ENCODE measurements at regions not wholly inside any gene's neighbourhood (a gene's known extent, or its start where the extent isn't known, plus 50 kb on each side); places are given as distances from the start of the nearest gene placed in this dataset.
A peak's percentile ranks its signal among the peaks of the same experiment; 100 is the strongest.

GRCh38 chr2:121128741-121129659 is 156.0 kb downstream of the TFCP2L1 start:
- H3K27ac Mint-ChIP-seq, result peak overlapping the region; percentile 32

GRCh38 chr2:121129692-121130091 is 155.3 kb downstream of the TFCP2L1 start:
- Mint-ChIP-seq H3K9me3 (no peaks in the 10 kb centered on the region), H3K4me3 (no peak overlapping the region), H3K27ac (no peak overlapping the region), H3K27me3 (ENCODE audit: low read depth) (peaks cover 17% of the 10 kb centered on the region), H3K36me3 (no peaks in the 10 kb centered on the region), H3K4me1 (peaks cover 22% of the 10 kb centered on the region)
- no peak for DNase-seq (ENCODE audit: low spot score in 2 of 2, unreplicated experiment in 2 of 2)
- no peak for TF ChIP-seq CTCF (IDR thresholded peaks at IDR 0.05; ENCODE audit: unreplicated experiment)

More at GRCh38 chr2:121128741-121129659, 156.0 kb downstream of the TFCP2L1 start:
- Mint-ChIP-seq H3K36me3 (no peaks in the 10 kb centered on the region), H3K4me3 (no peak overlapping the region), H3K4me1 (peaks cover 22% of the 10 kb centered on the region), H3K27me3 (ENCODE audit: low read depth) (peaks cover 20% of the 10 kb centered on the region), H3K9me3 (no peaks in the 10 kb centered on the region)
- TF ChIP-seq CTCF (IDR thresholded peaks at IDR 0.05; ENCODE audit: unreplicated experiment), result peak; percentile 29
- DNase-seq (ENCODE audit: low spot score in 2 of 2, unreplicated experiment in 2 of 2), result peak in 1 of 2 experiments; percentile 54

- H3K27me3 Mint-ChIP-seq (ENCODE audit: low read depth), result peaks cover 10% of the 10 kb centered on the region
- H3K4me3 Mint-ChIP-seq, result no peak overlapping the region
These were observed 154.6 kb downstream of the TFCP2L1 start for GRCh38 chr2:121130301-121130850.

GRCh38 chr2:121131375-121131774 is 153.6 kb downstream of the TFCP2L1 start:
- no peaks in the 10 kb centered on the region for H3K36me3 Mint-ChIP-seq
- no peak for TF ChIP-seq CTCF (IDR thresholded peaks at IDR 0.05; ENCODE audit: unreplicated experiment)
- H3K4me1 Mint-ChIP-seq, result peaks cover 22% of the 10 kb centered on the region
- H3K27me3 Mint-ChIP-seq (ENCODE audit: low read depth), result peaks cover 3% of the 10 kb centered on the region
- no peak overlapping the region for H3K27ac Mint-ChIP-seq
- no peak for DNase-seq (ENCODE audit: low spot score in 2 of 2, unreplicated experiment in 2 of 2)
- H3K4me3 Mint-ChIP-seq, result no peak overlapping the region
- peaks cover 5% of the 10 kb centered on the region for H3K9me3 Mint-ChIP-seq

More at GRCh38 chr2:121130301-121130850, 154.6 kb downstream of the TFCP2L1 start:
- Mint-ChIP-seq H3K4me1 (peaks cover 22% of the 10 kb centered on the region), H3K27ac (no peak overlapping the region), H3K36me3 (no peaks in the 10 kb centered on the region), H3K9me3 (no peaks in the 10 kb centered on the region)
- TF ChIP-seq CTCF (IDR thresholded peaks at IDR 0.05; ENCODE audit: unreplicated experiment), result no peak
- DNase-seq (ENCODE audit: low spot score in 2 of 2, unreplicated experiment in 2 of 2), result no peak

- no peaks in the 10 kb centered on the region for H3K36me3 Mint-ChIP-seq
- no peaks in the 10 kb centered on the region for H3K27me3 Mint-ChIP-seq (ENCODE audit: low read depth)
- H3K9me3 Mint-ChIP-seq, result peaks cover 5% of the 10 kb centered on the region
- H3K4me1 Mint-ChIP-seq, result peaks cover 22% of the 10 kb centered on the region
- no peak for DNase-seq (ENCODE audit: low spot score in 2 of 2, unreplicated experiment in 2 of 2)
- TF ChIP-seq CTCF (IDR thresholded peaks at IDR 0.05; ENCODE audit: unreplicated experiment), result no peak
- no peak overlapping the region for H3K27ac Mint-ChIP-seq
- H3K4me3 Mint-ChIP-seq, result no peak overlapping the region
These were observed 152.8 kb downstream of the TFCP2L1 start for GRCh38 chr2:121132054-121132761.
